ENCODE measurements at regions not wholly inside any gene's neighbourhood (a gene's known extent, or its start where the extent isn't known, plus 50 kb on each side); places are given as distances from the start of the nearest gene placed in this dataset.

DNA sequence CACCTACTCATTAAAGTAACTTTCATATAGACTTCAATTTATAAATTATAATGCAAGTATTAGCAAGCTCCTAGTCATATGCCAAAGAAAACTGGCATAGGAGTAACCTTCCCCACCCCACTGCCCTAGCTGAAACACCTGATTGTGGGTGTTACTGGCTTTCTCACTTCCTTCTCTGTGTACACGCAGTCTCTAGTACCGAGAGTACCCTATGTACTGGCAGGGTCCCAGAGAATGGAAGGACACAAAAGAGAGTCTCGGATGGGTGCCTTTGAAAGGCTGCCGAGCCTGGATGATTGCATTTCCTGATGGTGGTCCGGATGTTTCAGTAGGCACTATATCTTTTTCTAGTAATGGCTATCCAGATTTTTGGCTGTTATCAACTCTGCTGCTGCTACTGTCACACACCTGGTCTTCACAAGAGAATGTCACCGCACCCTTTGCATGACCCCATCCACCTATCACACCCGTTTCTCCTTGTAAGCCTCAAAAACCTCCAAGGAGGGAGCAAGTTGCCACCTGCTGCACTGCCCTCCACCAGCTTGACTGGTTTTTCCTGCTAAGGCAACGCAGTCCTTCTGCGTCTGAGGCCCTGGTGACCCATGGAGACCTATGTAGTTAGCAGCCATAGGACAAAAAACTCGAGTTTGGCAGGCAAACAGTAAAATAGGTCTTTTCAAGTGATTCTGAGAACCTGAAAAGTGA, 53.8 kb upstream of the CLINT1 start:
- no peak for DNase-seq (ENCODE audit: low spot score)

- DNase-seq (ENCODE audit: low spot score): no peak
These were observed 52.6 kb upstream of the CLINT1 start for GRCh38 chr5:157911568-157911967.

All from left forelimb (tissue), 1 donor.